C4-2B (cell line): ENCODE measurements at regions not wholly inside any gene's neighbourhood (a gene's known extent, or its start where the extent isn't known, plus 50 kb on each side); places are given as distances from the start of the nearest gene placed in this dataset.
"Not testable (repeated sequence)": the region's sequence is repeated elsewhere in the genome, so short reads cannot be mapped to it uniquely, and the experiment has no call there.

Experiments
- H3K27ac ChIP-seq: fragments of 450-650 bp; 2 replicates; pipeline ENCODE4 v1.5.1; 2017
- ZFX ChIP-seq: fragments of 450-650 bp; IDR thresholded peaks from 2 replicates; pipeline ENCODE4 v1.6.1; 2017
- TF ChIP-seq, protein P1 (sequence below): fragments of 450-650 bp; conservative IDR thresholded peaks from 2 replicates; pipeline ENCODE4 v1.5.1; 2017; ENCODE audit warnings: mild to moderate bottlenecking

- TF ChIP-seq ZFX = no peak
- H3K27ac ChIP-seq = no peak overlapping the region
Observed at GRCh38 chr6:141833001-141833655, 299.6 kb upstream of the GJE1 start.

- H3K27ac ChIP-seq = no peak overlapping the region
- TF ChIP-seq ZFX = no peak
- TF ChIP-seq, protein P1, sequence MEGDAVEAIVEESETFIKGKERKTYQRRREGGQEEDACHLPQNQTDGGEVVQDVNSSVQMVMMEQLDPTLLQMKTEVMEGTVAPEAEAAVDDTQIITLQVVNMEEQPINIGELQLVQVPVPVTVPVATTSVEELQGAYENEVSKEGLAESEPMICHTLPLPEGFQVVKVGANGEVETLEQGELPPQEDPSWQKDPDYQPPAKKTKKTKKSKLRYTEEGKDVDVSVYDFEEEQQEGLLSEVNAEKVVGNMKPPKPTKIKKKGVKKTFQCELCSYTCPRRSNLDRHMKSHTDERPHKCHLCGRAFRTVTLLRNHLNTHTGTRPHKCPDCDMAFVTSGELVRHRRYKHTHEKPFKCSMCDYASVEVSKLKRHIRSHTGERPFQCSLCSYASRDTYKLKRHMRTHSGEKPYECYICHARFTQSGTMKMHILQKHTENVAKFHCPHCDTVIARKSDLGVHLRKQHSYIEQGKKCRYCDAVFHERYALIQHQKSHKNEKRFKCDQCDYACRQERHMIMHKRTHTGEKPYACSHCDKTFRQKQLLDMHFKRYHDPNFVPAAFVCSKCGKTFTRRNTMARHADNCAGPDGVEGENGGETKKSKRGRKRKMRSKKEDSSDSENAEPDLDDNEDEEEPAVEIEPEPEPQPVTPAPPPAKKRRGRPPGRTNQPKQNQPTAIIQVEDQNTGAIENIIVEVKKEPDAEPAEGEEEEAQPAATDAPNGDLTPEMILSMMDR = no peak
Observed at GRCh38 chr6:141830530-141830929, 302.2 kb upstream of the GJE1 start.

DNA sequence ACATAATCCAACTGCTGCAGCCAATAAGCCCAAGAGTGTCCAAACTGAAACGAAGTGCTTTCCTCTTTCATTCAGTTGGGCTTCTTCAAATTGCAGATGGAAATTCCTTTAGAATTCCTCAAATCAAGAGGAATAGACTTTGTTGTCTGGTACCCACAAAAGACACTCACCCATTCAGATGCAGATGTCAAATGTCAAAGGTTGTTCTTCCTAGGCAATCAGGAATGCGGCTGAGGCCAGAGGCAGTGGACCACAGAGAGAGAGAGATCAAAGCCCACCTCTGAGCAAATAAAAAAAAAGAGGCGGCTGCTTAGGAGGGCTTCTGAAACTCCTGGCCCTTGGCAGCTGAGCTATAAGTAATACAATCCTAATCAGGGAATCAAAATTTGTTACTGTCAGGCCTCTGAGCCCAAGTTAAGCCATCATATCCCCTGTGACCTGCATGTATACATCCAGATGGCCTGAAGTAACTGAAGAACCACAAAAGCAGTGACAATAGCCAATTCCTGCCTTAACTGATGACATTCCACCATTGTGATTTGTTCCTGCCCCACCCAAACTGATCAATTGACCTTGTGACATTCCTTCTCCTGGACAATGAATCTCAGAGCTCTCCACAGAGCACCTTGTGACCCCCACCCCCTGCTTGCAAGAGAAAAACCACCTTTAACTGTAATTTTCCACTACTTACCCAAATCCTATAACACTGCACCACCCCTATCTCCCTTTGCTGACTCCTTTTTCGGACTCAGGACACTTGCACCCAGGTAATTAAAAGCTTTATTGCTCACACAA is 303.0 kb upstream of the GJE1 start:
- no peak for TF ChIP-seq ZFX
- TF ChIP-seq, protein P1 = no peak
- no peak overlapping the region for H3K27ac ChIP-seq

- no peak for TF ChIP-seq ZFX
Observed at GRCh38 chr6:141824350-141824749, 308.4 kb upstream of the GJE1 start.

DNA sequence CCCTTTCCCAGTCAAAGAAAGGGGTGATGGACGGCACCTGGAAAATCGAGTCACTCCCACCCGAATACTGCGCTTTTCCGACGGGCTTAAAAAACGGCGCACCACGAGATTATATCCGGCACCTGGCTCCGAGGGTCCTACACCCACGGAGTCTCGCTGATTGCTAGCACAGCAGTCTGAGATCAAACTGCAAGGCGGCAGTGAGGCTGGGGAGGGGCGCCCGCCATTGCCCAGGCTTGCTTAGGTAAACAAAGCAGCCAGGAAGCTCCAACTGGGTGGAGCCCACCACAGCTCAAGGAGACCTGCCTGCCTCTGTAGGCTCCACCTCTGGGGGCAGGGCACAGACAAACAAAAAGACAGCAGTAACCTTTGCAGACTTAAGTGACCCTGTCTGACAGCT is 317.7 kb upstream of the GJE1 start:
- H3K27ac ChIP-seq = peak overlapping the region; percentile 33

More at GRCh38 chr6:141824350-141824749, 308.4 kb upstream of the GJE1 start:
- no peak overlapping the region for H3K27ac ChIP-seq

DNA sequence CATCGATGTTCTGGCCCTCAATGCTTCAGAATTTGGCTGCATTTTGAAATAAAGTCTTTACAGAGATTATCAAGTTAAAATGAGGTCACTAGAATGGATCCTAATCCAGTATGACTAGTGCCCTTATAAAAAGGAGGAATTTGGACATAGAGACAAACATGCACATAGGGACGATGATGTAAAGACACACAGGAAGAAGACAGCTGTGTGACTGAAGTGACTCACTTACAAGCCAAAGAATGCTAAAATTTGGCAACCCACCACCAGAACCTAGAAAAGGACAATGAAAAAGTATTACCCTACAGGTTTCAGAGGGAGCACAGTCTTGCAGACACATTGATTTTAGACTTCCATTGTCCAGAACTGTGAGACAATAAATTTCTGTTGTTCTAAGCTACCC is 322.8 kb upstream of the GJE1 start:
- no peak overlapping the region for H3K27ac ChIP-seq
- TF ChIP-seq ZFX = no peak
- TF ChIP-seq, protein P1 = no peak

- no peak for TF ChIP-seq ZFX
- TF ChIP-seq, protein P1 = no peak
- H3K27ac ChIP-seq = no peak overlapping the region
Observed at GRCh38 chr6:141808662-141809061, 324.1 kb upstream of the GJE1 start.

DNA sequence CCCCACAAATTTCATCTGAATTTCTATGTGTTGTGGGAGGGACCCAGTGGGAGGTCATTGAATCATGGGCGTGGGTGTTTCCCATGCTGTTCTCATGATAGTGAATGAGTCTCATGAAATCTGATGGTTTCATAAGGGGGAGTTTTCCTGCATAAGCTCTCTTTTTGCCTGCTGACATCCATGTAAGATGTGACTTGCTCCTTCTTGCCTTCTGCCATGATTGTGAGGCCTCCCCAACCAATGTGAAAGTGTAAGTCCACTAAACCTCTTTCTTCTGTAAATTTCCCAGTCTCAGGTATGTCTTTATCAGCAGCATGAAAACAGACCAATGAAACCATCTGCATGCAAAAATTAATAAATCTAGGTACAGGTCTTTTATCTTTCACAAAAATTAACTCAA is 331.8 kb upstream of the GJE1 start:
- H3K27ac ChIP-seq = not testable (repeated sequence)

DNA sequence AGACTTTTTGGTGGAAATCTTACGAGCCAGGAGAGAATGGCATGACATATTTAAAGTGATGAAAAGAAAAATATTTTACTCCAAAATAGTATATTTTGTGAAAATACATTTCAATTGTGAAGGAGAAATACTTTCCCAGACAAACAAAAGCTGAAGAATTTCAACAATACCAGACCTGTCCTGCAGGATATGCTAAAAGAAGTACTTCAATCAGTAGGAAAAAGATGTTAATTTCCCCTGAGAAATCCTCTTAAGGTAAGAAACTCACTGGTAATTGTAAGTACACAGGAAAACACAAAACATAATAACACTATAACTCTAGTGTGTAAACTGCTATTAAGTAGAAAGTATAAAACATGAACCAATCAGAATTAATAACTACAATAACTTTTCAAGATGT is 341.8 kb upstream of the GJE1 start:
- no peak for TF ChIP-seq ZFX
- TF ChIP-seq, protein P1 = no peak
- no peak overlapping the region for H3K27ac ChIP-seq
